CD14-positive monocyte (primary cell): ENCODE measurements at regions not wholly inside any gene's neighbourhood (a gene's known extent, or its start where the extent isn't known, plus 50 kb on each side); places are given as distances from the start of the nearest gene placed in this dataset.

Experiments
- DNase-seq, 3 donors: peaks; one replicate each; pipeline ENCODE4 v3.0.0-alpha.2; 2011 to 2022
- H2AFZ ChIP-seq: 2 replicates; pipeline ENCODE4 v1.6.0; 2012; ENCODE audit warnings: mild to moderate bottlenecking, low read depth, low read length, inconsistent platforms; ENCODE audit not compliant: insufficient read depth, poor library complexity, severe bottlenecking
- H3K27ac ChIP-seq, 2 donors: 1 replicate in 1 of 2; 2 replicates in 1 of 2; pipeline ENCODE4 v1.5.1; 2012 to 2013; ENCODE audit warnings: low read length in 2 of 2, control low read depth in 1 of 2, inconsistent platforms in 1 of 2, low read depth in 1 of 2, mild to moderate bottlenecking in 1 of 2
- H3K27me3 ChIP-seq, 2 donors: one replicate each; pipeline versions ENCODE4 v1.6.0 to v1.6.1; 2011 to 2013; ENCODE audit warnings: low read length in 2 of 2; ENCODE audit not compliant: control insufficient read depth in 2 of 2, insufficient read depth in 2 of 2
- H3K36me3 ChIP-seq, 2 donors: replicated peaks in 1 of 2; 1 replicate in 1 of 2; 2 replicates in 1 of 2; pipeline versions ENCODE4 v1.5.1 to v1.6.1; 2012 to 2013; ENCODE audit warnings: low read length in 2 of 2, control low read depth in 1 of 2, inconsistent platforms in 1 of 2, mild to moderate bottlenecking in 1 of 2; ENCODE audit not compliant: insufficient read depth in 2 of 2, control insufficient read depth in 1 of 2
- H3K4me1 ChIP-seq, 2 donors: 1 replicate in 1 of 2; 2 replicates in 1 of 2; pipeline versions ENCODE4 v1.5.1 to v1.6.1; 2012 to 2013; ENCODE audit warnings: low read length in 2 of 2, control low read depth in 1 of 2, inconsistent platforms in 1 of 2, mild to moderate bottlenecking in 1 of 2, moderate library complexity in 1 of 2; ENCODE audit not compliant: insufficient read depth in 2 of 2, control insufficient read depth in 1 of 2
- H3K4me2 ChIP-seq: replicated peaks from 2 replicates; pipeline ENCODE3; 2012; ENCODE audit warnings: low read length, moderate library complexity, mild to moderate bottlenecking; ENCODE audit not compliant: poor library complexity, severe bottlenecking; ENCODE audit errors: extremely low read depth
- H3K4me3 ChIP-seq, 3 experiments: fragments of 200-600 bp in 1 of 3; sonication (generic) in 1 of 3; replicated peaks in 1 of 3; 1 replicate in 2 of 3; 2 replicates in 1 of 3; pipeline ENCODE4 v1.5.1; 2011 to 2013; ENCODE audit warnings: low read length in 3 of 3, mild to moderate bottlenecking in 3 of 3, control low read depth in 2 of 3, low read depth in 2 of 3, inconsistent platforms in 1 of 3, moderate library complexity in 1 of 3
- H3K79me2 ChIP-seq: 2 replicates; pipeline ENCODE4 v1.6.0; 2012; ENCODE audit warnings: mild to moderate bottlenecking, control low read depth, inconsistent platforms, low read length, moderate library complexity; ENCODE audit not compliant: insufficient read depth
- H3K9ac ChIP-seq: 2 replicates; pipeline ENCODE4 v1.6.0; 2017; ENCODE audit warnings: low read length, mild to moderate bottlenecking; ENCODE audit not compliant: insufficient read depth, poor library complexity, severe bottlenecking
- H3K9me3 ChIP-seq, 2 donors: replicated peaks in 1 of 2; 1 replicate in 1 of 2; 2 replicates in 1 of 2; pipeline versions ENCODE4 v1.5.1 to v1.6.1; 2012 to 2013; ENCODE audit warnings: low read length in 2 of 2, control low read depth in 1 of 2; ENCODE audit not compliant: control insufficient read depth in 1 of 2, insufficient read depth in 1 of 2
- H4K20me1 ChIP-seq: 2 replicates; pipeline ENCODE4 v1.6.0; 2012; ENCODE audit warnings: mild to moderate bottlenecking, low read length, control low read depth, moderate library complexity; ENCODE audit not compliant: insufficient read depth
- H3K27ac Mint-ChIP-seq, 7 donors: one replicate each; pipeline ENCODE4 v1.8.0; 2020; ENCODE audit warnings: mild to moderate bottlenecking in 7 of 7, mixed read lengths in 7 of 7, moderate library complexity in 6 of 7, inconsistent platforms in 2 of 7
- H3K27me3 Mint-ChIP-seq, 3 donors: one replicate each; pipeline ENCODE4 v1.8.0; 2021 to 2022; ENCODE audit warnings: low read depth in 3 of 3, mild to moderate bottlenecking in 3 of 3, mixed read lengths in 3 of 3, moderate library complexity in 3 of 3, inconsistent platforms in 1 of 3
- H3K36me3 Mint-ChIP-seq, 2 donors: one replicate each; pipeline ENCODE4 v1.8.0; 2020; ENCODE audit warnings: mixed read lengths in 2 of 2, inconsistent platforms in 1 of 2, mild to moderate bottlenecking in 1 of 2
- H3K4me1 Mint-ChIP-seq: one replicate; pipeline ENCODE4 v1.8.0; 2020; ENCODE audit warnings: mild to moderate bottlenecking, mixed read lengths
- H3K4me3 Mint-ChIP-seq, 2 donors: one replicate each; pipeline ENCODE4 v1.8.0; 2020; ENCODE audit warnings: mild to moderate bottlenecking in 2 of 2, mixed read lengths in 2 of 2, moderate library complexity in 1 of 2
- H3K9me3 Mint-ChIP-seq, 7 donors: one replicate each; pipeline ENCODE4 v1.8.0; 2020 to 2022; ENCODE audit warnings: mixed read lengths in 7 of 7, mild to moderate bottlenecking in 6 of 7, moderate library complexity in 6 of 7, inconsistent platforms in 2 of 7
- CTCF ChIP-seq: fragments of 200-600 bp; IDR thresholded peaks from one replicate; pipeline ENCODE4 v1.8.0; 2022; ENCODE audit warnings: antibody characterized with exemption, mild to moderate bottlenecking
- WGBS: methylation state at CpG from one replicate; pipeline ENCODE4 v1.1.5; 2013; ENCODE audit warnings: missing lambda C conversion rate; ENCODE audit not compliant: insufficient coverage; 5-methylcytosine and 5-hydroxymethylcytosine counted together
- intact Hi-C, 2 donors: fragments of 100-400 bp; cut with micrococcal nuclease; formaldehyde crosslinking; loops; one replicate each; pipeline versions ENCODE4 v1.15.0 to v1.15.1; 2023

DNA sequence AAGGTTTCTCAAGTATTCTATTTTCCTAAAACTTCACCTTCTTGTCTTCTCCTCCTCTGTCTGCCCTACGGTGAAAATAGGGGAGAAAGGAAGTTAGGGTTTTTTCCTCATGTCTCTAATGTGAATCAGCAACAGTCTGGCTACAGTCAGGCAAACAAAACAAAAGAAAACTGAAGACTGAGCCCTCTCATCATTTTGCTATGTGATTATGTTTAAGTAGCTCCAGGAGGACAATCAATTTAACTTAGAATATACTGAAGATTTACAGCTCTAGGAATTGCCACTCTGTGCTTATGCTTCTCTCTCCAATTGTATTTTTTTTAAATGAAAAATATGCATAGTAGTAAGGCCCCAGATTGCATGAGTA lies 316.2 kb downstream of the GPAT3 start:
- Histone ChIP-seq H3K36me3 (no peaks in the 10 kb centered on the region), H3K27me3 (no peaks in the 10 kb centered on the region), H3K9ac (no peak overlapping the region), H3K4me1 (no peaks in the 10 kb centered on the region), H3K27ac (no peak overlapping the region), H3K79me2 (no peaks in the 10 kb centered on the region), H4K20me1 (no peaks in the 10 kb centered on the region), H2AFZ (no peak overlapping the region), H3K4me2 (no peak overlapping the region), H3K4me3 (no peak overlapping the region), H3K9me3 (no peaks in the 10 kb centered on the region)
- no peak for DNase-seq
- no peaks in the 10 kb centered on the region for H3K4me1 Mint-ChIP-seq
- no peak for TF ChIP-seq CTCF
- WGBS = no CpG with 5 or more reads among the region's 1 CpG
- intact Hi-C loops = no loop called here
- H3K27ac Mint-ChIP-seq = no peak overlapping the region
- no peaks in the 10 kb centered on the region for H3K36me3 Mint-ChIP-seq
- H3K27me3 Mint-ChIP-seq = peaks cover 0 to 7% (median 3%) of the 10 kb centered on the region in 3 donors
- peaks cover 0 to 4% (median 0%) of the 10 kb centered on the region in 7 donors for H3K9me3 Mint-ChIP-seq
- no peak overlapping the region for H3K4me3 Mint-ChIP-seq

DNA sequence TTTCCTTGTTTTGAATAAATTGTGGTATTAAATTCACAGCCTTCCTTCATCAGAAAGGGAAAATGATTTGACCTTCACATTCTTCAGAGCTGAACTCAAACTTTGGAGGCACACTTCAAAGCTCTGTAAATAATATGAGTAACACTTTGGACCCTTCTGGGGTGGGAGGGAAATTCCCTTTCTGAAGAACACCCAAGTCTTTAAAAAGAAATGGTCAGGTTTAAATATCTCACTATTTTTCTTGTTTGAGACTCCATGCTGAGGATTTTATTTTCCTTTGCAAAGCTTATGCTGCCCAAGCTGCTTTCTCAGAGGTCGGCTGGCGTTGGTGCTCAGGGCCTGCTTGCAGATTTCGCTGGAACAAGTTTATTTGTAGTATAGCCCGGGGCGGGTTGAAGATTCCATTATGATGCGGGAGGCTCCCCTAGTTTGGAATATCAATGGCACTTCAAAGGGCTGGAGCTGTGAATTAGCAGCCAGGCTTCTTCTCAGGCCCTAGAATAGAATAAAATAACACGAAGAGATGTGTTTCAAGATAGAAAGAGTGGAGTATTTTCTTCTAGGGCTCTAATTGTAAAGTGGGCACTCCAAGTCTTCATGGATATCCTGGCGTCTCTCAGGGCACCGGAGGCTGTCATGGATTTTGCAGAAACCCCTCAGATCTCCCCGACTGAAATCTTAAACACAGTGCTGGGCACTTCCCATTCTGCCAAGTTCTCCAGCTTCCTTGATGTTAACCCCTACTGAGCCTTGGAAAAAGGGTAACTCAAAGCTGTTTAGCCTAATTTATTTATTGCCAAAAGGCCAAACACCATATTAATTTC lies 315.6 kb downstream of the GPAT3 start:
- TF ChIP-seq CTCF = no peak
- Histone ChIP-seq H3K4me2 (no peak overlapping the region), H3K27ac (no peak overlapping the region), H2AFZ (no peak overlapping the region), H4K20me1 (no peaks in the 10 kb centered on the region), H3K79me2 (no peaks in the 10 kb centered on the region), H3K27me3 (no peaks in the 10 kb centered on the region), H3K36me3 (no peaks in the 10 kb centered on the region), H3K9me3 (no peaks in the 10 kb centered on the region), H3K4me1 (no peaks in the 10 kb centered on the region), H3K4me3 (no peak overlapping the region), H3K9ac (no peak overlapping the region)
- H3K36me3 Mint-ChIP-seq = no peaks in the 10 kb centered on the region
- H3K4me1 Mint-ChIP-seq = no peaks in the 10 kb centered on the region
- H3K27ac Mint-ChIP-seq = no peak overlapping the region
- peaks cover 0 to 7% (median 3%) of the 10 kb centered on the region in 3 donors for H3K27me3 Mint-ChIP-seq
- no peak overlapping the region for H3K4me3 Mint-ChIP-seq
- intact Hi-C loops = no loop called here
- WGBS = 38% methylated on average over 6 of the region's 10 CpGs
- no peak for DNase-seq
- peaks cover 0 to 4% (median 0%) of the 10 kb centered on the region in 7 donors for H3K9me3 Mint-ChIP-seq
